ENCODE measurements at regions not wholly inside any gene's neighbourhood (a gene's known extent, or its start where the extent isn't known, plus 50 kb on each side); places are given as distances from the start of the nearest gene placed in this dataset.

DNA sequence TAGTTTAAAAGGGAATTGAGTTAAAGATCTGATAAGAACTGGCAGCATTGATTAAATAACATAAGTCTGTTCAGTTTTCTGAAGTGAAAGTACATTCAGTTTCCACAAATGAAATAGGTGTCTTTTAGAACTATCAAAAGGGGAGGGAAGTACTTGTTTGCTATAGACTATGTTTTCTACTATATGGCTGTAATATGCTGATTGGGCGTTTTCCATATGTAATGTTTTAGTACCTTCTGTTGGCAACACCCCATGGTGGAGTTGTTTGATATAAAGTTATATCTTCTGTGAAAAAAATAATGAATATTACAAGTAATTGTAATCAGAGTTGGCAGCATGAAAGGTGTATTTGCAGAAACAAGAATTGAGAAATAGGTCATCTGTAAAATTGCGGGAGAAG, 237.6 kb downstream of the JRKL start:
- Histone ChIP-seq H3K9me3 (no peaks in the 10 kb centered on the region), H3K27me3 (no peaks in the 10 kb centered on the region), H3K4me3 (no peak overlapping the region), H3K36me3 (no peaks in the 10 kb centered on the region)
- DNase-seq: no peak

DNA sequence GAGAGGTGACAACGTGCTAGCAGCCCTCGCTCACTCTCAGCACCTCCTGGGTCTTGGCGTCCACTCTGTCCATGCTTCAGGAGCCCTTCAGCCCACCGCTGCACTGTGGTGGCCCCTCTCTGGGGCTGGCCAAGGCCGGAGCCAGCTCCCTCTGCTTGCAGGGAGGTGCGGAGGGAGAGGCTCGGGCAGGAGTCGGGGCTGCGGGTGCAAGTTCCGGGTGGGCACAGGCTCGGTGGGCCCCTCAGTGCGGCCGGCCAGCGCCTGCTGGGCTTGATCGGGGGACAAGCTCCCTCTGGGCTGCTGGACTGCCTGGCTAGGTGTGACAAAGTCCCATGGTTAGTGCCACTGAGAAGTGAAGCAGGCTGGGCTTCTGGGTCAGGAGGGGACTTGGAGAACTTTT, 245.8 kb downstream of the JRKL start:
- Histone ChIP-seq H3K4me3 (no peak overlapping the region), H3K36me3 (no peaks in the 10 kb centered on the region), H3K27me3 (no peaks in the 10 kb centered on the region), H3K9me3 (no peaks in the 10 kb centered on the region)
- DNase-seq: no peak

DNA sequence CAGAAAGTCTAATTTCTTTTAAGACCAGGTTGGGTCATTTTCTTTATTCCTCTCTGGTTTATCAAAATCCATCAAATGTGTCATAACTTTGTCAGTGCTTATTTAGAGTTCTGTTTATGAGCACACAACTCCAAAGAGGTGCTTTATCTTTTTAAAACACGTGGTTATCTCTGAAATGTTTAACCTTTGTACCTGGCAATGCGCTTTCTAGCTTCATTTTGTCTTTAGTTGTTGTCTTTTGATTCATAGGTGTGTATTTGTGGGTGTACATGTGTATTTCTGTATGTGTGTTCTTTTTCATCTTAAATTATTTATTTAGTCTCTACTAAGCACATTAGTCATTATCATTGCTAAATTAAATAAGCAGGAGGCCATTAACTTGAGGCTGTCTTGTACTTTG, 251.4 kb downstream of the JRKL start:
- DNase-seq: no peak
- H3K9me3 ChIP-seq: no peaks in the 10 kb centered on the region
- no peak overlapping the region for H3K4me3 ChIP-seq
- no peaks in the 10 kb centered on the region for H3K27me3 ChIP-seq
- no peaks in the 10 kb centered on the region for H3K36me3 ChIP-seq

DNA sequence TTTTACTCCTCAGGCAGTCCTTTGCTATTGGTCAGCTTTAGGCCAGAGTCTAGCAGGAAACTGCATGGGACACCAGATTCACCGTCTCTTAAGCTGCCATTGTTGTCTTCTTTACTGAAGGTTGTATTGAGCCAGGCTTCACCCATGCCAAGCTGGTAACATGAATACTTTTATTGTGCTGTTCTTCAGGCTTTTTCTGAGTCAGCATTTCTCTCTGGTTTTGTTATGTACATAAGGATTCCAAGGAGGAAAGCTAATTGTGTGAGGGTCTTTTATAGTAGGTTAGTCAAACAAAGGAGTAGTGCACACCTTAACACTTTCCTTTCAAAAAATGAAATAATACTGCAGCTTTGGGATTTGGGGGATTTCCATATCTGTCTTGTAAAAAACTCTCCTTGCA, 252.8 kb downstream of the JRKL start:
- DNase-seq: no peak
- no peaks in the 10 kb centered on the region for H3K36me3 ChIP-seq
- no peaks in the 10 kb centered on the region for H3K9me3 ChIP-seq
- H3K27me3 ChIP-seq: no peaks in the 10 kb centered on the region
- H3K4me3 ChIP-seq: no peak overlapping the region

DNA sequence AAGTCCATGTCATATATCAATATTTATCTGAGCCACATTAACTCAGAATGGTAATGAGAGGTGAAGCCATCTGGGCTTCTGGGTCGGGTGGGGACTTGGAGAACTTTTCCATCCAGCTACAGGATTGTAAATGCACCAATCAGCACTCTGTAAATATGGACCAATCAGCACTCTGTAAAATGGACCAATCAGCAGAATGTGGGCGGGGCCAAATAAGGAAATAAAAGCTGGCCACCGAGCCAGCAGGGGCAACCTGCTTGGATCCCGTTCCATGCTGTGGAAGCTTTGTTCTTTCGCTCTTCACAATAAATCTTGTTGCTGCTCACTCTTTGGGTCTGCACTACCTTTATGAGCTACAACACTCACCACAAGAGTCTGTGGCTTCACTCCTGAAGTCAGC, 253.4 kb downstream of the JRKL start:
- H3K27me3 ChIP-seq: no peaks in the 10 kb centered on the region
- DNase-seq: no peak
- no peaks in the 10 kb centered on the region for H3K9me3 ChIP-seq
- no peak overlapping the region for H3K4me3 ChIP-seq
- no peaks in the 10 kb centered on the region for H3K36me3 ChIP-seq

DNA sequence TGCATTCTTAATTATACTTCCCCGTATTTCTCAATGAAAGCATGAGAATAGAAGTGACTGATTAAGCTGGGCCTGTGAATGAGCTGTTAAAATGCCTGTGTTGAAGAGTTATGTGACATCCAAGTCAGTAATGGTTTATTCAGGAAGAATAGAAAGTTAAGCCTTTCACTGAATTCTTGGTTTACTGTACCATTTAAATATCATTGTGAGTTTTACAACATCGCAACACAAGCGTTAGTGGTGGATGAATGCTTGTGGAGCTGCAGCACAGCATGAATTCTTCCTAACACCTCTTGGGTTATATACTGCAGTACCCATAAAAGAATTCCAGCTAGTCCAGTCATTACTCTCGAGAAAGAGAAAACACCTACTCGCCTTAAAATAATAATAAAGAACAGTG, 257.8 kb downstream of the JRKL start:
- no peak for DNase-seq
- H3K9me3 ChIP-seq: no peaks in the 10 kb centered on the region
- H3K36me3 ChIP-seq: no peaks in the 10 kb centered on the region
- H3K4me3 ChIP-seq: no peak overlapping the region
- no peaks in the 10 kb centered on the region for H3K27me3 ChIP-seq

DNA sequence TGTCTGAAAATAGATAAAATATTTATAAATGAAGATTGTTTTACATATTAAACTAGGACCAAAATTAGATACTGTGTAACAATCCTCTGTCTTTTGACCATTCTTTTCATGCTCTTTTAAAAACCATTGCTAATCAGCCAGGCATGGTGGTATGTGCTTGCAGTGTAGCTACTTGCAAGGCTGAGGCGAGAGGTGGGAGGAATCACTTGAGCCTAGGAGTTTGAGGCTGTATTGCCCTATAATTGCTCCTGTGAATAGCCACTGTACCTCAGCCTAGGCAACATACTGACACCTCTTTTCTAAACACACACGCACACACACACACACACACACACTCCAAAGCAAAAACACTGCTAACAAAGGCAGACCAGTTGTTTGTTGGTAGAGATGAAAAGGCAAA, 259.2 kb downstream of the JRKL start:
- DNase-seq: no peak
- H3K36me3 ChIP-seq: no peaks in the 10 kb centered on the region
- H3K9me3 ChIP-seq: no peaks in the 10 kb centered on the region
- no peak overlapping the region for H3K4me3 ChIP-seq
- no peaks in the 10 kb centered on the region for H3K27me3 ChIP-seq

DNA sequence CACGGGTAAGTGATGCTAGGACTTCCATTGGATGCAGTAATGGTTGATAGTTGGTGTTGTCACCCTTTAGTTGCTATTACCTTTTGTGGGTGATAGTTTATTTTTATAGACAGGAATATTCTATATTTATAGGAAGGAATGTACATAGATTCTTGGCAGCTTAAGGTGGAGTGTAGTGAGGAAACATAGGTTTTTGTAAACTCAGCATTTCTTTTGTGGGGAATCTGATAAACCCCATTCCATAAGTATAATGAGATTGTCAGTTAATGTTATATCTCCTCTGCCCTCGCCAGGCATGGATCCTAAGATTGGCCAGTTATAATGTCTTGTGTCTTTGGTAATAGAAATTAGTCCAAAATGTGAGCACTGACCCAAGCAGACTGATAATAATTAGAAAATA, 262.7 kb downstream of the JRKL start:
- no peaks in the 10 kb centered on the region for H3K36me3 ChIP-seq
- no peaks in the 10 kb centered on the region for H3K9me3 ChIP-seq
- DNase-seq: no peak
- H3K4me3 ChIP-seq: no peak overlapping the region
- no peaks in the 10 kb centered on the region for H3K27me3 ChIP-seq

DNA sequence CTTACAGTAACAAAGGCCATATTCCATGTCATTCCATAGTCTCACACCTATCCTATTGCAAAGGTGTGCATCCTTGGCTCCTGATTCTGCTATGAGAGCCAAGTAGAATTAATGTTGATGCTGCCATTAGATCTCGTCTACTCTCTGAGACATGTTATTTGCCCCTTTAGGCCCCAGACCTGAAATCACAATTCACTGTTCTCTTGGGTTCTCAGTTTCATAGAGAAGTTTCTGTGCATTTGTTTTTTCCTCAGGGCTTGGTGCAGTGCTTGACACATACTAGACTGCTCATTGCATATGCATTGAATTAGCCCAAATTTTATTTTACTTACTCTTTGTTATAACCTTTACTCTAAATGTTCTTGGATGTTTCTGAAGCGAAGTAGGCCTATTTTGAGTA, 265.7 kb downstream of the JRKL start:
- no peak for DNase-seq
- H3K36me3 ChIP-seq: no peaks in the 10 kb centered on the region
- no peaks in the 10 kb centered on the region for H3K9me3 ChIP-seq

DNA sequence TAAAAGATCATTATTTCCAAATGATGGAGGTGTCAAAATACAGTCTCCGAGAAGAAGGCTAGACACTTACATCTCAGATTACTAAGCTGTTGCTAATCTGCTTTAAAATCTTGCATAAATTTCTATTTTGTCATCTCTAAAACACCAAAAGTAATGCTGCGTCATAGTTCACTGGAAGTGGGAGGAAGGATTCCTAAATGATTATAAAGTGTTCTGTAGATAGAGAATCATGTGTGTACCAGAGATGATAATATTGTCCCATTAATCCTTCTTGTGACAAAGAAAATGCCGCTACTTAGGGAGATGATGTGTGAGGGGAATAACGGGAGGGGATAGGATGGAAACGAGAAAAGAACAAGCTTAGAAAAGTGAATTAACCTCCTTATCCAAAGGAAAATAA, 268.6 kb downstream of the JRKL start:
- Histone ChIP-seq H3K36me3 (no peaks in the 10 kb centered on the region), H3K27me3 (no peaks in the 10 kb centered on the region), H3K9me3 (no peaks in the 10 kb centered on the region), H3K4me3 (no peak overlapping the region)
- DNase-seq: no peak

More for the DNA sequence above, 265.7 kb downstream of the JRKL start:
- Histone ChIP-seq H3K4me3 (no peak overlapping the region), H3K27me3 (no peaks in the 10 kb centered on the region)

DNA sequence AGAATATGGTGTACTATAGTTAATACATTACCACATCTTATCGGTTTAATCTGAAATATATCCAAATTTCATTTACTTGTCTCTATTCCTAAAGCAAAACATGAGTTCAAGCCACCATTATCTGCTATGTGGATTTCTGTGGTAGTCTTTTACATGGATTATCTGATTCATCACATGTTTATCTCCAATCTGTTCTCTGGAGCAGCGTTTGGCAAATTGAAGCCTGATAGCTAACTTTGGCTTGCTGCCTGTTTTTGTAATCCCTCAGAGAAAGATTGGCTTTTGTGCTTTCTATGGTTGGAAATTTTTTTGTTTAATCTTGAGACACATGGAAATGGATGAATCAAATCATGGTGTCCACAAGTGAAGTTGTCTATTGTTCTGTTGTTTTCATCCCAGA, 274.3 kb downstream of the JRKL start:
- Histone ChIP-seq H3K27me3 (no peaks in the 10 kb centered on the region), H3K4me3 (no peak overlapping the region), H3K36me3 (no peaks in the 10 kb centered on the region), H3K9me3 (no peaks in the 10 kb centered on the region)
- DNase-seq: no peak

DNA sequence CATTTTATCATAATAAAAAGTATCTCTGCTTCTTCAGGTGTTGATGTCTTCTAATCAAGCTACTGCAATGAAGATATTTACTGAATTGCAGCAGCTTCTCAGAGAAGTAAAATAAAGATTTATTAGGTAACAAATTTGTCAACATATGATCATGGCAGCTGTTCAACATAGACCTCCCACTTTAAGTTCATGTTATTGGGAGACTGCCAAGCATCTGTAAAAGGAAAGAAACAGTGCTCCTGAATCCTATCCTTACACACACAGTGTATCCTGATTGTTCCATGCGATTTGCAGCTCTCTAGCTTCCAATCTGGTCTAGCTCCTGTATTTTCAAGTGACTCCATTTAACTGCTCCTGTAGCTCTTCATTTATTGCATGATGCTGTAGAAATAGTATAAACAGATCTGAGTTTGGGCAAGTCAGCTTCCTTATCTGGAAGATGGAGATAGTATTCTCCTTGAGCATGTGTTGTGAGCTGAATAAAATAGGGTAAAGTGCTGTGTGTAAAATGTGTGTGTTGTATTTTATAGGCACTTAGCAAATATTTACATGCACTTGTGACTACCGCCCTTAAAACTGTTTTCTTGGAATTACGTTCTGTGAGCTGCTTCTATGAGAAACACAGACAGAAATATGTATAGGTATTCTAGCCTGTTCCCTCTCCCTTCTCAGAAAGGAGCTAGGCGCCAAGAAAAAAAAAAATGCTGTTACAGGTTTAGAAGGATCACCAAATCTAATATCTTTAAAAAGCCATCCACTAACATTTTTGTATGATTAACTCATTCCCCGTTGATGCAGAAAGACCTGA, 290.6 kb downstream of the JRKL start:
- DNase-seq: no peak
- Histone ChIP-seq H3K4me3 (no peak overlapping the region), H3K27me3 (no peaks in the 10 kb centered on the region), H3K36me3 (no peaks in the 10 kb centered on the region), H3K9me3 (no peaks in the 10 kb centered on the region)

DNA sequence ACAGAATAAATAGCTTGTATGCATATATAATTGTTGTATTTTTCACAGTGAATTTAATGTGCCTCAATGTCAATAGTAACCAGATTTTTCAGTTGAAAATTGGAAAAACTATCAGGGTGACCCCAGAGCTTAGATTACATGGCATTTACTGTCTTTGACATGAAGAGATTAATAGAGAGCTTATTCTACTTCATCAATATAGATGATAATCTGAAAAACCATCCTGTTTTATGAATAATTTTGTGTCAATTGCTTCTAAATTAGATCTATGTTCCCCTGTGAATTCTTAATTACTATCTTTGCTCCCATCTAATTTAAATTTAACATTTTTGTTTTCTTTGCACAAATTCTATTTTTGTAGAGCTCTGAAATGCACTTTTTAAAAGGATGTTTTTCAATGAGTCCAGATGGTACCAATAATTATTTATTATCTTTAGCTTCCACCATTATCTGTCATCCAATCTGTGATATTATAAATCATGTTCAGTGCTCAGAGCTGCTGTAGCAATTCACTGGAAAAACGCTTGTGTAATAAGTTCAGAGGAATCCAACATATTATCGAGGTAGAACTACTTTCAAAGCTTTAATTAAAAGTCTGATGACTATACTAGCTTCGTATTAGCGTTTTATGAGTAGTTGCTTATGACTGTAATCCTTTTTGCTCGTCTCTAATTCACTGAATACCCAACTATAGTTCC, 291.4 kb downstream of the JRKL start:
- Histone ChIP-seq H3K4me3 (no peak overlapping the region), H3K36me3 (no peaks in the 10 kb centered on the region), H3K9me3 (no peaks in the 10 kb centered on the region), H3K27me3 (no peaks in the 10 kb centered on the region)
- no peak for DNase-seq

DNA sequence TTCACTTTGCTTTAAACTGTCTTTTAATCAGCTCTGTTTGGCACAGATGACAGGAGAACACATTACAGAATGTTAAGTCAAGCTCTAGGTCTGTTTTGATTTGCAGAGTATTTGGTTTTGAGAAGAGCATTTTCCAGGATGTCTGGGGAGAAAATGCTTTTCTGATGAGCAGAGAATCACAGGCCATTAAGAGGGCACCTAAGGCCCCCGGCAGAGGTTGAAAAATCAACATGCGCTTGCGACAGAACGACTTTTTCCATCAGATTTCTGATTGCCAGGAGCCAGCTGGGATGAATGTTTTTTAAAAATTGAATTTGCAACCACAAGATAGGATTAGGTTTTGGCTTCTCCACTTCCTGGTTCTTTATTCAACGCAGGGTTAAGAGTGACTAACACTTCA, 304.5 kb downstream of the JRKL start:
- no peak for DNase-seq
- H3K4me3 ChIP-seq: no peak overlapping the region

DNA sequence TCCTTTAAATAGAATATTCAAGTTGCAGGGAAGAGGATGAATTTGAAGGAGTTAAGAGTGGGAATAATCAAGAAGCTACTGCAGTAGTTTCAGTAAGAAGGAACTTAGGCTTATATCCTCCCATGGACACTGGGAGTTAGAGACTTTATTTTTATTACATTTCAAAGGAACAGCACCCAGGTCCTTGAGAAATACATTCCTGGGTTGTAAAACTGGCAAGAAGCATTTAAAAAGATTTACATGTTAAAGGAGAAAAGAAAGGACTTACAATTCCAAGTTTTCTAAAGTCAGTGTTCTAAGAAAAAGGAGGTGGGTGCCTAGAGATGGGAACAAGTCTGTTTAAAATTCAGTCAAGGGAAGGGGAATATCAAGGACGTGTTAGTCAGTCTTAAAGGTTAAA, 306.9 kb downstream of the JRKL start:
- H3K36me3 ChIP-seq: no peaks in the 10 kb centered on the region
- H3K27me3 ChIP-seq: no peaks in the 10 kb centered on the region
- H3K4me3 ChIP-seq: no peak overlapping the region
- no peaks in the 10 kb centered on the region for H3K9me3 ChIP-seq
- no peak for DNase-seq

More for the DNA sequence above, 304.5 kb downstream of the JRKL start:
- H3K27me3 ChIP-seq: no peaks in the 10 kb centered on the region
- H3K36me3 ChIP-seq: no peaks in the 10 kb centered on the region
- H3K9me3 ChIP-seq: no peaks in the 10 kb centered on the region

DNA sequence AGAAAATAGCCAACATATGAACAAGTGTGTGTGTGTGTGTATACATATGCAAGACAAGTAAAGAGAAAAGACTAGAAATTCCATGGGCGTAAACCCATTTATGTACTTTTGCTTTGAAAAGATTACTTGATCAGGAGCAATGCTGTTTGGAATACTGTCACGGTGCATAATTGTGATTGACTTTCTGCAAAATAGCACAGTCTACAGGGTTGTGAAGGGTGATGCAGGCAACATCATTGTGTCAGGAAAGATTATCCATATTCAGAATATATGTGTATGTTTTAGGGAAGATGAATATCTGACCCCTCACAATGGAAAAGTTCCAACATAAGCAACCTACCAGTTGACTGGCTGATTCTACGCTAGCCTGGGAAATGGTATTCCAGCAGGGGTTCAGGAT, 307.7 kb downstream of the JRKL start:
- H3K9me3 ChIP-seq: no peaks in the 10 kb centered on the region
- no peak overlapping the region for H3K4me3 ChIP-seq
- DNase-seq: no peak
- H3K27me3 ChIP-seq: no peaks in the 10 kb centered on the region
- no peaks in the 10 kb centered on the region for H3K36me3 ChIP-seq

DNA sequence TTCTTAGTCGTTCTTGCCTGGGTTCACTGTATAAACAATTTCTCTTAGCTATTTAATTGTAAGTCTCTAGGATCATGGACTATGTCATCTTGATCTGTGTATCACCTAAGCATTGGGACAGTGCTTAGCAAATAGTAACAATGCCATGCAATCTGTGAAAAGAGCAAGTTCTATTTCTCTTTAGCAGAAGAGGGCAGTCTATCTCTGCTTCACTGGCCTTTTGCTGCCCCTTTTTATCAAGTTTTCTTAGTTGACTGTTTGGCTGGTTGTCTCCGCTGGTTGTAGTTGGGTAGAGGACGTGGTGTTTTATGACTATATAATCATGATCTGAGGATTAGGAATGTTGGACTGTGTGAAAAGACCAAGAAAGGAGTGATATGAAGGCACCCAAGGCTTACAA, 315.0 kb downstream of the JRKL start:
- H3K36me3 ChIP-seq: no peaks in the 10 kb centered on the region
- DNase-seq: no peak
- no peaks in the 10 kb centered on the region for H3K27me3 ChIP-seq
- no peaks in the 10 kb centered on the region for H3K9me3 ChIP-seq
- H3K4me3 ChIP-seq: no peak overlapping the region

DNA sequence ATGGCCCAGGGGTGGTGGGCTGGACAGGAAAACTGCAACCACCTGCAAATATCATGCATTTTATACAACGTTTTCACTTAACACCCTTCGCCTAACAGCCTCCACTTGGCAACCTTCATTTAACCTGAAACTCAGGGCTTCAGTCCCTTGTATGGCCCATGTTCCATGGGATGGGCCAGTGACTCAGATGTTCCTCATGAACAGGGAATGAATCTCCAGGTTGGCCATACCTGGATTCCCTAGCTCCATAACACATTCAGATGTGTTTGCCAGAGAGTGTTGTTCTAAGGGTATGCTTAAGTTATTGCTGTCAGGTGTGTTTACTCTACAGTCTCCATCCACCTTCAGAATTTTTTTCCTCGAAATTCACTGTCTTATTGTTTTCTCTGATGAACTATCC, 316.9 kb downstream of the JRKL start:
- Histone ChIP-seq H3K4me3 (no peak overlapping the region), H3K36me3 (no peaks in the 10 kb centered on the region), H3K27me3 (no peaks in the 10 kb centered on the region), H3K9me3 (no peaks in the 10 kb centered on the region)
- no peak for DNase-seq
